Gastrocnemius medialis (tissue), 4 donors: ENCODE measurements at regions not wholly inside any gene's neighbourhood (a gene's known extent, or its start where the extent isn't known, plus 50 kb on each side); places are given as distances from the start of the nearest gene placed in this dataset.

Experiments
- POLR2A ChIP-seq, 2 donors: fragments of 450-650 bp; IDR thresholded peaks; one replicate each; pipeline ENCODE4 v1.6.1; 2017; ENCODE audit warnings: antibody characterized with exemption in 2 of 2, mild to moderate bottlenecking in 2 of 2, moderate library complexity in 2 of 2
- TF ChIP-seq, protein P1 (sequence below), 5 experiments: fragments of 450-650 bp in 3 of 5; fragments of 200-600 bp in 2 of 5; sonication (generic) in 2 of 5; IDR thresholded peaks in 4 of 5; conservative IDR thresholded peaks in 1 of 5; 1 replicate in 4 of 5; 2 replicates in 1 of 5; pipeline ENCODE4 v1.5.1; 2016 to 2019; ENCODE audit warnings: antibody characterized with exemption in 5 of 5, mild to moderate bottlenecking in 3 of 5, moderate library complexity in 3 of 5

DNA sequence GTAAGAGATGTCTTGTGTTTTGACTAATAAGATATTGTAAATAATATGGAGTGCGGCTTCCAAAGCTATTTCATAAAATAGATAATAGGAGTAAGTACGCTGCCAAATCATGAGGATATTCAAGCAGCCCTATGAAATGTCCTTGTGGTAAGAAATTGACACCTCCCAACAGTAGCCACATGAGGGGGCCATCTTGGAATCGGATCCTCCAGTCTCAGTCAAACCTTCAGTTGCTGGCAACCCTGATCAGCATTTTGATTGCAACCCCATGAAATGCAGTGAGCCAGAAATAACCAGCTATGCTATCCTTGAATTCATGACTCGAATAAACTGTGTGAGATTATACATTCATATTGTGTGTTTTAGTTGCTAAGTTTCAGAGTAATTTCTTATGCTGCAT, 212.4 kb downstream of the PLA2G4A start:
- TF ChIP-seq, protein P1, sequence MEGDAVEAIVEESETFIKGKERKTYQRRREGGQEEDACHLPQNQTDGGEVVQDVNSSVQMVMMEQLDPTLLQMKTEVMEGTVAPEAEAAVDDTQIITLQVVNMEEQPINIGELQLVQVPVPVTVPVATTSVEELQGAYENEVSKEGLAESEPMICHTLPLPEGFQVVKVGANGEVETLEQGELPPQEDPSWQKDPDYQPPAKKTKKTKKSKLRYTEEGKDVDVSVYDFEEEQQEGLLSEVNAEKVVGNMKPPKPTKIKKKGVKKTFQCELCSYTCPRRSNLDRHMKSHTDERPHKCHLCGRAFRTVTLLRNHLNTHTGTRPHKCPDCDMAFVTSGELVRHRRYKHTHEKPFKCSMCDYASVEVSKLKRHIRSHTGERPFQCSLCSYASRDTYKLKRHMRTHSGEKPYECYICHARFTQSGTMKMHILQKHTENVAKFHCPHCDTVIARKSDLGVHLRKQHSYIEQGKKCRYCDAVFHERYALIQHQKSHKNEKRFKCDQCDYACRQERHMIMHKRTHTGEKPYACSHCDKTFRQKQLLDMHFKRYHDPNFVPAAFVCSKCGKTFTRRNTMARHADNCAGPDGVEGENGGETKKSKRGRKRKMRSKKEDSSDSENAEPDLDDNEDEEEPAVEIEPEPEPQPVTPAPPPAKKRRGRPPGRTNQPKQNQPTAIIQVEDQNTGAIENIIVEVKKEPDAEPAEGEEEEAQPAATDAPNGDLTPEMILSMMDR (IDR thresholded peaks at IDR 0.05 in 4 of 5, conservative IDR thresholded peaks at IDR 0.05 in 1 of 5): no peak
- TF ChIP-seq POLR2A (IDR thresholded peaks at IDR 0.05): no peak
